HG03521 (cell line): ENCODE measurements at regions not wholly inside any gene's neighbourhood (a gene's known extent, or its start where the extent isn't known, plus 50 kb on each side); places are given as distances from the start of the nearest gene placed in this dataset.
"Not testable (repeated sequence)": the region's sequence is repeated elsewhere in the genome, so short reads cannot be mapped to it uniquely, and the experiment has no call there.

ENCODE experiments used
- ATAC-seq: cut with Tn5 transposase; IDR thresholded peaks from one replicate; pipeline ENCODE4 v1.9.1; 2021; ENCODE audit warnings: mild to moderate bottlenecking, moderate library complexity; ENCODE audit not compliant: unreplicated experiment

GRCh38 chr2:122669627-122670026 is 914.2 kb downstream of the TSN start:
- ATAC-seq, result no peak

- no peak for ATAC-seq
These were observed 915.4 kb downstream of the TSN start for GRCh38 chr2:122670897-122671296.

DNA sequence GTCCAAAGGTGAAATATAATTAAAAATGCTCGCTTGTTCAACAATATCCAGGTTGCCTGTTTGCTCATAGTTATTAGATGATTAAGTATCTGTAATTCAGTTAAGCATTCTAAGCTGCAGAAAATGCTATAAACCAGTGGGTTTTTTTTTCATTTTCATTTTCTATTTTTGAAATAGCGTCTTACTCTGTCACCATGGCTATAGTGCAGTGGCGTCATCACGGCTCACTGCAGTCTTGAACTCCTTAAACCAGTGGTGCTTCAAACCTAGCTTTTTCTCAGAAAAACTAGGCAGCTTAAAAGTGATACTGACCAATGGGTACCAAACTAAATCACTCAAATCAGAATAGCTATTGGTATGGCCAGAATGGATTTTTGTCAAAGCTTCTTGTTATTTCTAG is 925.2 kb downstream of the TSN start:
- no peak for ATAC-seq

GRCh38 chr2:122681626-122682025 is 926.2 kb downstream of the TSN start:
- no peak for ATAC-seq

DNA sequence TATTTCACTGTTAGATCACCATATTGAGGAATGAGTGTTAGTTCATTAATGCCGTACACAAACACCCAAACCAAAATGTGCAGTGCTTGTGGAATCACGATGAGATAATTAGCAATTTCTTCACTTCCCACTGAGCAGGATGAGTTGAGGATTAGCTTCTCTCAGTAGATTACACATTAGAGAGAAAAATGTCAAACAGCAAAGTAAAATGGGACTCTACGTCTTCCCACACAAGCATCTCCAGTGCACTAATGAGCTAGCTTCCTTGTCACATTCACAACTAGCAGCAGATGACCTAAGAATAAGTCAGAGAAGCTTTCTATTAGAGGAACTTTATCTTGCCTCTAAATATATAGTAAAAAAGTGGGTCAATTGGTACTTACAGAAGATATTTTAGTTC is 926.9 kb downstream of the TSN start:
- no peak for ATAC-seq

DNA sequence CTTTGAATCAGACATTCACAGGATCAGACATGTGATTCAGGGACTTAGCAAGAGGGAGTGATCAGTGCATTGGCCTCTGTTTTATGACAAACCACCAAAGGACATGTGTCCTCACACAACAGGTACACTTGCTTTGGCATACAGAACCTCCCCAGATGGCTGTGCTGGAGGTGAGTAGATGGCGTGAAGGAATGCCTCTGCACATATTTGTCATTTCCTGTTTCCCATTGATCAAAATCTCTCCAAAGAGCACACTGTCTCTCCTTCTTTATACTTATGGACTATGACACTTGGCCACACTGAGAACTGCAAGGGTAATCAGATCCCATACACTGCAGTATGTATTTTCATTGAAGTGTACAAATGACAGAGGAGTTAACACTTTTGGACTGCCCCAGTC is 927.6 kb downstream of the TSN start:
- ATAC-seq, result no peak

DNA sequence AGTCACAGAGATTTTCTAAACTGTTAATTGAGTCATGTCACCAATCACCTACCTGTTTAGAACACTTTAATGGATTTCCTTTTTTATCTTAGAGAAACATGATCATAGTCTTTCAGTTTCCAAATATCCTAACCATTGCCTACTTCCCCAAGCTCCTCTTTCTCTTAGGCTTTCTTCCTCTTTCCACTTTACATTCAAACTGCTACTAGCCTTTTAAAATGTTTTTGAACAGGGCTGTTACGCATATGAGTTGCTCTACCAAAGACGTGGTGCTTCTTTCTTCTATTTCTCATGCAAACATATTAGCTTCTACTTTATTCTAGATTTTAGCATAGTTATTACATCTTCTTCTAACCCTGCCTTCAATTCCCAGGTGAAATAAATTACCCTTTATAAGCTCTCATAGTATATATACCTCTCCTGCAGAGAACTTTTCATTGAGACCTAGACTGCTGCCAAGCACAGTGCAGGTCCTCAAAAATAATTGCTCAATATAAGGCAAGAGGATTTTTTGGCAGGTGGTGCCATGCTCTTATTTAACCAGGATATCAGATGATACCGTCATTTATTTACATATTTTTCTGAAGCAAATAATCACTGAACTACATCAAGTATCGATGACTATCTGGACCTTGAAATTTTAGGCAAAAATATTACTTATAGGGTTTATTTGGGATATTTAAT is 937.1 kb downstream of the TSN start:
- ATAC-seq, result no peak

DNA sequence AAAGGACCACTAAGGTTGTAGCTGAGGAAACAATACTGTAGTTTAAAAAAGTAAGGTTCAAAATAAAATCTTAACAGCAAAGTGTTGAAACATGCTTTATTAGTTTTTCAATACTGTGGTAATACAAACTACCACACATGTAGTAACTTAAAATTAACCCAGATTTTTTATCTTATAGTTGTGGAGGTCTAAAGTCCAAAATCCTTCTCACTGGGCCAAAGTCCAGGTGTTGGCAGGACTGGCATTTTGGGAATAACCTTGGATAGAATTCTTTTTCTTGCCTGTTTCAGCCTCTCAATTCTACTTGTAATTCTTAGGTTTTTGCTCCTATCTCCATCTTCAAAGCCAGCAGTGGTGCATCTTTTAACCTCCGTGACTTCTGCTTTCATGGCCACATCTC is 942.0 kb downstream of the TSN start:
- no peak for ATAC-seq

DNA sequence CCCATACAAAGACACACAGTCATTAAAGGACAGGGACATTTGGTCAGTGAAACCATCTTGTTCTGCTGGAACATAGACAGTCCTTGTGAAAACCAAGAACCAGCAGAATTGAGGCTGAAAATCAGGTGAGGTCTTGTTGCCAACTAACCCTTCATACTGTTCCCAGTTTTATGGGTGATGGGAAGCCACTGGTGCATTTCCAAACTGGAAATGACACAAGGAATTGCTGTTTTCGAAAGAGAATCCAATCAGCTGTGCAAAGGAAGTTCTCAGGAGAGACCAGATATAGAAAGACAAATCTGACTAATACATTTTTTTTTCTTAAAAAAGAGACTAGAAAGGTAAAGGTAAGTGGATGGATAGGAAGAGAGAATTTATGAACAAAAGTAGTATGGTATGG is 948.2 kb downstream of the TSN start:
- no peak for ATAC-seq

- peak; percentile 43 for ATAC-seq
These were observed 948.7 kb downstream of the TSN start for GRCh38 chr2:122704109-122704563.

GRCh38 chr2:122705746-122706145 is 950.3 kb downstream of the TSN start:
- ATAC-seq, result no peak

DNA sequence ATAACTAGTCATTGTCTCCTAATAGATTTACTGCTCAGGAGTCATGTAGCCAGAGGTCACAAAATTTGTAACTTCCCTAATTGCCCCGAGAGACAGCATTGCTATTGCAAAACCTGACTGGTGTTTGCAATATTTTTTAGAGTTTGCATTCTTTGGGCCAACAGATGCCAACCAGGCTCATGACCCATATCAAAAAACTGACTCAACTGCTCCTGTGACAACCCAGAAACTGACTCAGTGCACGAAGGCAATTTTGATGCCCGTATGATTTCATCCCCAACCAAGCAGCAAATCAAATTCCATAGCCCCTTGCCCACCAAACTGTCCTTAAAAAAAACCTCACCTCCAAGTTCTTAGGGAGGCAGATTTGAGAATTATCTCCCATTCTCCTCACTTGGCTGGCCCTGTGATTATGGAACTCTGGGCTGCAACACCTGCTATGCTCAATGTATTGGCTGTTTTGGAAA is 951.3 kb downstream of the TSN start:
- no peak for ATAC-seq

GRCh38 chr2:122707224-122707824 is 951.9 kb downstream of the TSN start:
- peak; percentile 47 for ATAC-seq

DNA sequence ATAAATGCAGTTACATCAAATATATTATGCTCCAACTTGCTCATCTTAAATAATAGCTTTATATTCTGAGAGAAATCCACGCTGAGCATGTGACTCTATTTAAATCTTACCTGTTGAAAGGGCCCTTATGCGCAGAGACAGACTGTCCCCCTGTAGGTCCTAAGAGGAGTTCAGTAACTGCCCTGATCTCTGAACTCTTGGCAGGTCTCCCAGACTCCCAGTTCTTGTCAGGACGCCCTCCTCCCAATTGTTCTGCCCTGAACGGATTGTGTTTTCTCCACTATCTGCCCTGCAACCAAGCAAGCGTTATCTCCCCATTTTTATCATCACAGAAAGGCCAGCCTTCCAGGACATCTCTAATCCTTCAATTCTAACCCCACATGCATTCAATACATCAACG is 954.6 kb downstream of the TSN start:
- ATAC-seq, result no peak

DNA sequence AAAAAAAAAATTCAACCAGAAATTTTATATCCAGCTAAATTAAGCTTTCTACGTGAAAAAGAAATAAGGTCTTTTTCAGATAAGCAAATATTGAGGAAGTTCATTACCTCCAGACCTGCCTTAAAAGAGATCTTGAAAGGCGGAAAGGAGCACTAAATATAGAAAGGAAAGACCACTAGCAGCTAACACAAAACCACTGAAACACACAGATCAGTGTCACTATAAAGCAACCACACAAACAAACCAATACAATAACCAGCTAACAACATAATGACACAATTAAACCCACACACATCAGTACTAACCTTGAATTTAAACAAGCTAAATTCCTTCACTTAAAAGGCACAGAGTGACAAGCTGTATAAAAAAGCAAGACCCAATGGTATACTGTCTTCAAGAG is 958.3 kb downstream of the TSN start:
- ATAC-seq, result no peak

DNA sequence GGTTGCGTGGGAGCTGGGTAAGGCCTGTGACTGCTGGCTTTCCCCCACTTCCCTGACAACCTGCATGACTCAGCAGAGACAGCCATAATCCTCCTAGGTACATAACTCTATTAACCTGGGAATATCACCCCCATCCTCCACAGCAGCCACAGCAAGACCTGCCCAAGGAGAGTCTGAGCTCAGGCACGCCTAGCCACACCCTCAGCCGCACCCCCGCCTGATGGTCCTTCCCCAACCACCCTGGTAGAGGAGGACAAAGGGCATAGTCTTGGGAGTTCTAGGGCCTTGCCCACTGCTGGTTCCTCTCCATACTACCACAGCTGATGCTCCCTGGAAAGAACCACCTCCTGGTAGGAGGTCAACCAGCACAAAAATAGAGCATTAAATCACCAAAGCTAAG is 965.4 kb downstream of the TSN start:
- ATAC-seq, result not testable (repeated sequence)

- ATAC-seq, result no peak
These were observed 979.4 kb downstream of the TSN start for GRCh38 chr2:122734766-122735424.

GRCh38 chr2:122736279-122736678 is 980.8 kb downstream of the TSN start:
- ATAC-seq, result no peak

DNA sequence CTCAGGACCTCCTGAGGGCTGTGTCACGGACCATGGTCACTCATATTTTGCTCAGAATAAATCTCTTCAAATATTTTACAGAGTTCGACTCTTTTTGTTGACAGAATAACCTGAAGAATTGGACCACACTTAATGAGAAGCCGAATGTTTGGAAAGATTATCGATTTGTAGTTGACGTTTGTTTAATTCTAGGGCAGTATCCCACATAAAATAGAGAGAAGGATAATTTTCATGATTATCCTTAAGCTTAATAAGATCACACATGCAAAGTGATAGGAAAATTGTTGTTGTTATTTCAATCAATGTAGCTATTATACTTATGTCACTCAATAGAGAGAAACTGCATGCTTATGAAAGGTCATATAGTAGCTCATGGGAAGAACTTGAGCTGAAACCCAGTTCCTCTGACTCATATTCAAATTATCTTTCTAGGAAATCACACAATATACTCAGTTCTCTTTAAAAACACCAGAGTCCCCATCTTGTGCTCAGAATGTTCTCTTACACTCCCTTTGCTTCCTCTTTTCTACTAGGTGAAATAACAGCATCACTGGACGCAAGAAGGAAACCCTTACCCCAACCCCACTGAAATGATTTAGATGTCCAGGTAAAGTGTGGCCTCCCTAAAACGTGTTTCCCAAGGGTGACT is 982.1 kb downstream of the TSN start:
- ATAC-seq, result no peak

DNA sequence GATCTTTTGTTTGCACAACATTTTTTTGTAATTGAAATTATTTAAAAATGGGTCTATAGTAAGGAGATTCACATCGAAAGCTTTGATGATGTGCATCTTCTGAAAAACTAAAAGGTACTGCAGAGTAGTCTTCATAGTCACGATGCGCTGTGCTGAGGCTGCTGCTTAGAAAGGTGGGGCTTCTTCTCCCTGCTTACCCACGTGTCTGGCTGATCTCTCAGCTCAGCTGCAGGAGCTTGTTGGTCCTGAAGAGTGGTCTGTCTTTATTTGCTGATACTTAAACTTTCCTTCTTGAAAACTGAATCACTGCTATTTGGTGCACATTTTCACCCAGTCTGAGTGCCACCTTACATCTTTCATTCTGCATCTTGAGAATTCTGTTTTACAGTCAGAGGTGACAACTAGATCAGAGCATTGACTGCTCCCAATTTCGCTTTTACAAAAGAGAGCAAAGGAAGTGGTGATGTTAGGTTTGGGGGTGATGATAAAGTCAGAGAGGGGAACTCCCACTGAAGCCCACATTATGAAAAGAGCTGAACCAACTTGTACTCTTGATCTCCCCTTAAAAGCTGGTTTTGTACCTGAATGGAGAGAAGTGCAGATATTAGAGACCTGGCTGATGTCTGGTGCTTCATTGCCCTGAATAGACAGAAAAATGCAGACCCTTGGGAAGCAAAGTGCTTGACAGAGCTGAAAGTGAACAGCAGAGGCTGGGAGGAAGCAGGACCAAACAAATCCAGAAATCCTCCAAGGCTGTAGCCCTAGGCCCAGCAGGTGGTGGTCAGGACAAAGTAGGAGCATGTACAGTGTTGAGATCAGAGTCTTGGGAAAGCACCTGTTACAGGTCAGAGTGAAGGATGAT is 984.5 kb downstream of the TSN start:
- no peak for ATAC-seq

GRCh38 chr2:122740594-122740948 is 985.1 kb downstream of the TSN start:
- no peak for ATAC-seq
